ENCODE measurements at regions not wholly inside any gene's neighbourhood (a gene's known extent, or its start where the extent isn't known, plus 50 kb on each side); places are given as distances from the start of the nearest gene placed in this dataset.
A peak's percentile ranks its signal among the peaks of the same experiment; 100 is the strongest.
"Not testable (repeated sequence)": the region's sequence is repeated elsewhere in the genome, so short reads cannot be mapped to it uniquely, and the experiment has no call there.

DNA sequence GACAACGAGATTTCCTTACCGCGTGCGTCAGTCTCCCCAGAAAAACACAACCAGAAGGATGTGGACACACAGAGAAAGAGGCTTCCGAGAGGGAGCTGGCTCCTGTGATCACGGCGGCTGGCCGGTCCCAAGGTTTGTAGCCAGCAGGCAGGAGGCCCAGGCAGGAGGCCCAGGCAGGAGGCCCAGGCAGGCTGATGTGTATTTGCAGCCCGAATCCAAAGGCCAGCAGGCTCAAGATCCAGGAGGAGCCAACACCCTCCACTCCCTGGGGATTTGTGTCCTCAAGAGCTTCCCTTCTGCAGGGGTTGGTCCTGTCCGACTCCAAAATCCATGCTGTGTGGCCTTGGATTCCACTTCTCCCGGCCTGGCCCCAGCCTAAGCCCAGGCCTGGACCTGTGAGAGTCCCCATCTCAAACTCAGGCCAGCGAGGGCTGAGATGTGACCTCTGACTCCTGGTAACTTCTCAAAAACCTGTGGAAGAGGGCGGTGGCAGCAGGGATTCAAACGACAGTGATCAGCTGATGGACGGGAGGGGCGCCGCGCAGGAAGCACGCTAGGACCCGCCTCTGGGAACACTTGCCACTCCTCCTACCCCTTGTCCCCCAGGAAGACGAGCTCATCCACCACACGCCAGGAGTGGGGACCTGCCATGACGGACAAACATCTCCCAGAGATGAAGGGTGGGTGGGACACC is 75.0 kb upstream of the PPP1R26 start:
- DNase-seq (ENCODE audit: low spot score): no peak

DNA sequence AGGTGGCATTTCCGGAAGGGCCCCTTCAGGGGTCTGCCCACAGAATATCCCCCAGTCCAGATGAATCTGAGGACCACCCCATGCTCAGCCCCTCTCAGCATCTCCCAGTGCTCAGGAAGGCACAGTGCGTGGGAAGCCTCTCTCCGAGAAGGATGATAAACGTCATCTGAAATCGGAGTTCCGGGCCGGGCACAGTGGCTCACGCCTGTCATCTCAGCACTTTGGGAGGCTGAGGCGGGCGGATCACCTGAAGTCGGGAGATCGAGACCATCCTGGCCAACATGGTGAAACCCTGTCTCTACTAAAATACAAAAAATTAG is 74.5 kb upstream of the PPP1R26 start:
- DNase-seq (ENCODE audit: low spot score): not testable (repeated sequence)

DNA sequence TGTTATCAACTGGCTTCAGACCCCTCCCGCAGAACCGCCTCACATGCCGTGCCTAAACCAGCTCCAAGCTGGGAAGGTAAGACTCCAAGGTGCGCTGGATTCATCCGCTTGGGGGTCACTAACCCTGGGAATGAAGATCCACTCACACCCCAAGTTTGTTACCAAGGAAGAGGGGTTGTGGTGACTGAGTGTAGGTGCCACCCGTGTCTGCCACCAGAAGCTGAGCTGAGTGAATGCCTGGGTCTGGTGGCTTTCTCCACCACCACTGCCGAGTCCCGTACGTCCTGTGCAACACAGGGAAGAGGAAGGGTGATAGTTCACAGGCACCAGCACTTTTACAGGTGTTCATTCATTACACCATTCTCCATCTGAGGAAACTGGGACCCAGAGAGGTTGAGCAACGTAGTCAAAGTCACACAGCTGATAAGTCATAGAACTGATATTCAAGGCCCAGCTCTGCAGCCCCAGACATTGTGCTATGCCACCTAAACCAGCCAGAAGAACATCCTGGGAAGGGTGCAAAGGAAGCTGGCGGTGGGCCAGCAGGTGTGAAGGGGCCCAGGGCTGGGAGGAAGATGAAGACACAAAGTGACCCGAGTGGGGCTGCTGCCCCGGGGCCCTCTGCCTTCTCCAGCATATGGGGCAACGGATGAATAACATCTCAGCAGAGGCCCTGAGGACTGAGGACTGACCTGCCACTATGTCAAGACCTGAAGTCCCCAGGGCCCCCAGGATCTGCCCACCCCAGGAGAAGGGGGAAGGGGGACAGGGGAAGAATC is 70.9 kb upstream of the PPP1R26 start:
- DNase-seq (ENCODE audit: low spot score): no peak

DNA sequence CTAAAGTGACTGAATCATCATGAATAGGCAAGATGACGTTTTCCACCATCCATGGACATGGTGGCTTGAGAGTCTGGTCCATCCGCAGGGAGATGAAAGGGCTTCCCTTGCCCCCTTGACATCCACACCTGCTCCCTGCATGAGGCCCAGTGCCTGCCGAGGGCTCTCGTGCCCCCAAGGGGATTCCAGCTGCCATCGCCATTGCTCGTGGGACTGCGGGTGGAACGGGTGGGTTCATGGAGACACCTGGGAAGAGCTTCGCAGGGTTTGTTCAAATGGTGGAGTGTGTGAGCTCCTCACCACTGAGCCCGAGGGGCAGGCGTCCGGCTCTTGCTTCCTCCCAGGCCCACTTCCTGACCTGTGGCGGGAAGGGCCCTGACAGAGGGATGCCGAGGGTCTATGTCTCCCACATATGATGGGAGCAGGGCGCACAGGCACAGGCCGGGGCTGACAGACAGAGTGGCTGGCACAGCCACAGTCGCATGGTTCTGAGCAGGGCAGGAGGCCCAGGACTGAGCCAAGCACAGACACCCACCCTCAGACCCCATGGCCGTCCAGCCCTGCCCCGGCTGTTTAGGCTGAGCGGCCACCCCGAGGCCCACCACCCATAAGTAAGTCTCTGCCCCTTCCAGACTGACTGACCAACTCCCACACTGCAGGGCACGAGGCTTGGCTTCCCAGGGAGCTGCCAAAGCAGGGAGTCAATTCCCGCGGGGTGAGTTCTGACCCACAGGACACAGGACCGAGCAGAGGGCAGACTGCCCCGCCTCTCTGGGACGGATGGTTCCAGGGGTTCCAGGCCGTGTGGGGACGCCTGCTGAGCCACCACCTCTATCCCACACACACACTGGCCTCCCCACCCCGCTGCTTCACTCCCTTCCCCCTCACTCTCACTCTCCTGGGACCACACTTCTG is 70.0 kb upstream of the PPP1R26 start:
- DNase-seq (ENCODE audit: low spot score): no peak

DNA sequence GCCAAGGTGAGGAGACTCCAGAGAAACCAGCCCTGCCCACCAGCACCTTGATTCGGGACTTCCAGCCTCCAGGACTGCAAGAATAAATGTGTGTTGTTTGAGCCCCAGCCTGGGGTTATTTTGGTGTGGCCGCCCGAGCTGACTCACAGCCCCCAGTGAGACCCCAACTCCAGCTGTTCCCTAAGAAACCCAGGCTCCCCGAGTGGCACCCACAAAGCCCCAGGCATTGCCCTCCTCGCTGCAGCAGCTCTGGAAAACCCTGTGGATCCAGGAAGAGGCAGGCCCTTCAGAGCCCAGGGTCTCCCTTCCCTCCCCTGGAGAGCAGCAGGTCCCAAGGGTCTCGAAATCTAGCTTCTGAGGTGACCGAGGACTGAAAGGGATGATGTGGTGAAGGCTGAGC is 69.2 kb upstream of the PPP1R26 start:
- DNase-seq (ENCODE audit: low spot score): no peak

DNA sequence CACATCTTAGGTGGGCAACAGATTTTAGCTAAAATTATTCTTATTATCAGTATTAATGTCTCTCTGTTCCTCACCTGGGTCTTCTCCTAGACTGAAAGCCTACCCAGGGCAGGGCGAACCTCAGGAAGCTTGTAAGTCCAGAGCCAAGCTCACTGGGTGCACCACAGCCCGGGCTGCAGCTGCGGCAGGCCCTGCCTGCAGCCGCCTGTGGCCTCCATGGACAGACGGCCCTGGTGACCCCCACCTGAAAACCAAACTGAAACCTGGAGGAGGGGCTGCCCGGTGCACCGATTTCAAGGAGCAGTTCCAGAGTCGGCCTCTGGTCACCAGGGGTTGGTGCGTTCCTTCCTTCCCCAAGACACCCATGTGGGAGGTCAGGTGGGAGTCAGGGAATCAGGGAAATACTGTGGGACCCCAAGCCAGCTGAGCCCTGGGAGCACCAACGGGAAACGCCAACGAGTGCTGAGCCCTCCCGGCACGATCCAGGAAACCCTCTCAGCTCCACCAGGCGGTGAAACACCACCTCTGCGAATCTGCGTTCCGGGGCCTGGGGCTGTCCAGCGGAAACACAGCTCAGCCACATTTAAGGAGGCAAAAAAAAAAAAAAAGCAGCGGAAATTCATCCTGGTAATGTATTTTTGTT is 68.6 kb upstream of the PPP1R26 start:
- DNase-seq (ENCODE audit: low spot score): peak; percentile 40

DNA sequence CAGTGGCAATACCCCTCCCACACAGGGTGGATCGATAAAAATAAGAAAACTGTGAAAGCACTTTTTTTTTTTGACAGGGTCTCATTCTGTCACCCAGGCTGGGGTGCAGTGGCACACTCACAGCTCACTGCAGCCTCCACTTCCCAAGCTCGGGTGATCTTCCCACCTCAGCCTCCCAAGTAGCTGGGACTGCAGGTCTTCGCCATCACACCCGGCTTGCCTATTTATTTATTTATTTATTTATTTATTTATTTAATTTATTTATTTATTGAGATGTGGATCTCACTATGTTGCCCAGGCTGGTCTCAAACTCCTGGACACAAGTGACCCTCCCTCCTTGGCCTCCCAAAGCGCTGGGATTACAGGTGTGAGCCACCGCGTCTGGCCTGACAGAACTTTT is 68.0 kb upstream of the PPP1R26 start:
- not testable (repeated sequence) for DNase-seq (ENCODE audit: low spot score)

DNA sequence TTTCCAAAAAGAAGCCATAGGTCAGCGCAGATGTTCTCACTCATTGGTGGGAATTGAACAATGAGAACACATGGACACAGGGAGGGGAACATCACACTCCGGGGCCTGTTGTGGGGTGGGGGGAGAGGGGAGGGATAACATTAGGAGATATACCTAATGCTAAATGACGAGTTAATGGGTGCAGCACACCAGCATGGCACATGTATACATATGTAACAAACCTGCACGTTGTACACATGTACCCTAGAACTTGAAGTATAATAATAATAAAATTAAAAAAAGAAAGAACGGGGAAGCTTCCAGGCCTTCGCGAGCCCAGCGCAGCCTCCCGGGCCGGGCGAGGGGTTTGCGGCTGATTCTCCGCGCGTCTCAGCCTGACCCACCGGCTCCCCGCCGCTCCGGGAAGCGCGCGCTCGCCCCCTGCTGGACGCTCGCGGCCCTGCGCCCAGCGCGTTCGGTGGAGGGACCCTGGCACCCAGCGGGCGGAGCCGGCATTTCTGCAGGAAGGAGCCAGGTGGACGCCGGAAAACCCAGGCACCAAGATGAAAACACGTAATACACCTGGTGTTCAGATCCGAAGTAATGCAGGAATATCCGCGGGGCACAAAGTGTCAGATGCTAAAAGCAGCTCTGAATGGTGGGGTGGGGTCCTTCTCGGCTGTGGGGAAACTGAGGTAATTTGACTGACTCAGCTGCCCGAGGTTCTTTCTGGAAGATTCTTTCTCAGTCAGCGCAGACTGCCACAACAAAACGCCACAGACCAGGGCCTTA is 67.1 kb upstream of the PPP1R26 start:
- peak; percentile 90 for DNase-seq (ENCODE audit: low spot score)

DNA sequence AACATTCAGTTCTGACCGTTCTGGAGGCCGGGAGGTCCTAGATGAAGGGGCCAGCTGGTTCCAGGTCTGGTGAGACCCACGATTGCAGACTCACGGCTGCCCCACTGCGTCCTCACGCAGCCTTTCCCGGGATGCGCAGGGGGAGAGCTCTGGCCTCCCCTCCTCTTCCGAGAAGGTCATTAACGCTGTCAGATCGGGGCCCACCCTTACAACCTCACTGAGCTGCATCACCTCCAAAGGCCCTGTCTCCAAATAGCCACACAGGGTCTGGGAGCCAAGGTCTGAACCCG is 66.6 kb upstream of the PPP1R26 start:
- DNase-seq (ENCODE audit: low spot score): no peak

DNA sequence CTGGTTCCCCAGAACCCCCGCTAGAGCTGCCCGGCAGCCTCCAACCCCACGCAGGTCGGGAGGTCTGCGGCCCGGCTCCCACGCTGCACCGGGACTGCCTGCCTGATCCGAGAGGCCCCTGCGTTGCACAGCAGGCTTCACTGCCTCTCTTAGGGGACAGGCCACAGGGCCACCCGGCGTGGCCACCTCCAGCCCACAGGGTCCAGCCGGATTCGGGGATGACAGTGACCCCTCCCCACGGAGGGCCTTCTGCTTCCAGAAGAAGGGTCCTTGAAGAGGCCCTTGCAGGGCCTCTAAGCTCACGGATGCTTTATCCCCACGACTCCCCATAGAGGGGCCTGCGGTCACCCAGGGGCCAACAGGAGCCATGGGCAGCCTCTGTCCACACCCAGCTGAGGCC is 66.1 kb upstream of the PPP1R26 start:
- DNase-seq (ENCODE audit: low spot score): no peak

DNA sequence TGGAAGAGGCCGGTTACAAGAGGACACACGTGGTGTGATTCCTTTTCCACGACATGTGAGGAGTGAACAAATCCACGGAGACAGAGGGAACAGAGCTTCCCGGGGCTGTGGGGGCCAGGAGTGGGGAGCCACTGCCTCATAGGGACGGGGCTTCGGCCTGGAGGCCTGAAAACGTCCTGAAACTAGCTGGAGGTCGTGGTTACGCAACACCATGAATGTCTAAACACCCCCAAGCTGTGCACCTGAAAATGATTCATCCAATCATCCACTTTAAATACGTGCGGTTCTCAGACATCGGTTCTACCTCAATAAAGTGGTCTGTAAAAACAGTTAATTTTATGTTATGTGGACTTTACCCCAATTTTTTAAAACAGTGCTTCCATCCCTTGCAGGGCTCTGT is 65.3 kb upstream of the PPP1R26 start:
- no peak for DNase-seq (ENCODE audit: low spot score)

DNA sequence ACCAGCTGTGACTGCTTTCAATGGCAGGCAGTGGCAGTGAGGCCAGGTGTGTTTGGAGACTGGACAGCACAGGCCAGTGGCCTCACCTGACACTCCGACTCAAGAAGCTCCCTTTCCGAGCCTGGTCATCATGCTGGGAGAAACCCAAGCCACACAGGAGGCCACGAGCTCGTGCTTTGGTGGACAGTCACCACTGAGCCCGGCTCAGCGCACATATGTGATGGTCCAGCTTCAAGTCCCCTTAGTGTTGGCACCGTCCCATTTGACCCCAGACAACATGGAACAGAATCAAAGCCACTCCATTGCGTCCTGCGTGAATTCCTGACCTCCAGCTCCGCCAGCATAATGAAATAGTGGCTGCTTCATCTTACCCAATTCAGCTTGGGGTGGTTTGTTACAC is 64.0 kb upstream of the PPP1R26 start:
- DNase-seq (ENCODE audit: low spot score): no peak

DNA sequence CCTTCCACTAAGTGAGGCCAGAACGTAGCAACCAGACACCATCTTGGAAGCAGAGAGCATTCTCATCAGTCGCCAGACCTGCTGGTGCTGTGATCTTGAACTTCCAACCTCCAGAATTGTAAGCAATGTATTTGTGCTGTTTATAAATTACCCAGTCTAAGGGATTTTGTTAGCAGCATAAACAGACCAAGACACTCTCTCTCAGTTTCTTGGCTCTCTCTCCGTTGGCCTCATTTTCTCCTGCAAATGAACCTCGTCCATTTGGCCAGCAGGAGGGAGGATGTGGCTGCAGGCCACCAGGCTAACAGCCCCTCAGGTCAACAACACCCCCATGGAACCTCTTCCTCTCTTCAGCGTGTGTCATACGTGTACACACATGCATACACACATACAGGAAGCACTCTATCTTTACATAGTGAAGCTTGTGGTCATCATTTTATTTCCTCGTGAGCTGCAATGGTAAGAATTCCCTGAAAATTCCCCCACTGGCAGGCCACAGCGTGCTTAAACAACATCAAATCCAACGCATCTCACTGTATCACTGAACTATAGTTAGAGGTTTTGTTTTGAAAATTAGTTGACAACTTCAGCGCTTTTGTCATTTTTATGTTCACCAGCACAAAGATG is 62.8 kb upstream of the PPP1R26 start:
- no peak for DNase-seq (ENCODE audit: low spot score)

DNA sequence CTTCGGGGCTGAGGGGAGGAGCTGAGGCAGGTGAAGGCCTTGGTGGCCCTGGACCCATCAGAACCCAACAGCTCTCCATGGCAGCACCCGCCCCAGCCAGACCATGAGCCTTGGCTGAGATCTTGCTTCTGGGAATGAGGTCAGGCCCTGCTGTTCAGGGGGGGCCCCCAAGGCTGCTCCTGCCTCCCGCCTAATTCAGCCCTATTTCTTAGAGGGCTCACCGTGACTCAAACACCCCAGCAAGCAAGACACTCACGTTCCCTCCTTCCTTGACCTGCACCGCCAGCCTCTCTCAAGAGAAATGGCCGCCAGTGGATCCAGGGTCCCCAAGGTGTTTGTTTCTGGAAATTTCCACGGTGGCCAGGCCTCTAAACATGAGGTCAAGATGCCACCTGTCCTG is 61.4 kb upstream of the PPP1R26 start:
- no peak for DNase-seq (ENCODE audit: low spot score)

DNA sequence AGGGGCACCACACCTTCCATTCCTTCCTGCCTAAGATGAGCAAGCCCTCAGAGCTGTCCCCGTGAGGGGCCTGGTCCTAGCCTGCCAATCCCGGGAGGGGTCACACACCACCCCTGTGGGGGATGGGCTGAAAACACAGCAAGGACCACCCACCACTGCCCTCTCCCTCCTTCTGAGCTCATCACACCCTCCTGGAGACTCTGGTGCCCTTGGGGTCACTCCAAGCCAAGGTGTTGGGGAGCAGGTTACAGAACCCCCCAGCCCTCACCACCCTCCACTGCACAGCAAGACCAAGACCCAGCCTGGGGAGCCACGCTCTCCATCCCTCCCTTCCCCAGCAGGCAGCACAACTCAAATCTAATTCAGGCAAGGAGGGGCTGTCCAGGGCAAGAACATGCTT is 60.5 kb upstream of the PPP1R26 start:
- DNase-seq (ENCODE audit: low spot score): no peak

DNA sequence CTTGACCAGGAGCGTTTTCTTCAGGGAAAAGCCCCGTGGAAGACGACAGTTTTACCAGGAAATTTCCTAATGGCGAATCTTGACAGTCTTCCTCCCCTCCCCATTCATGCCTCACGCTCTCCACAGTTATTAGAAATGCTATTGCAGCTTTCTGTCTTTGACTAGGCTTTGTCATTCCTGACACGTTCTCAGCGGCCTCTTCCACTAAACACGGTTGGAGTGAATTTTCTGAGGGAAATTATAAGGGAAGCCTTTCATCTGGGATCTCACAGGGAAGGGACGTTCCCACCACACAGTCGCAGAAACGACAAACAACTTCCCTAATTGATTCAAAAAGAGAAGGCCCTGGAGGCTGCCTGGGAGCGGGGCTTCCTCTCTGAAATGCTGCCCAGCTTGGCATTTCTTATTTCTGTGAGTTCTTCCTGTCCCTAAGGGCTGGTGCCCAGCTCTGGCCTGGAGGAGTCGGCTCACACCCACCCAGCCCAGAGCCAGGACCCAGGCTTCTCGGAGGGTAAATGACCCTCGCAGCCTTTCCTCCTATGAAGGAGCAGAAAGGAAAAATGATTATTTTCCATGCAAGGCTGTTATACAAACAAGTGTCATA is 57.1 kb upstream of the PPP1R26 start:
- no peak for DNase-seq (ENCODE audit: low spot score)

DNA sequence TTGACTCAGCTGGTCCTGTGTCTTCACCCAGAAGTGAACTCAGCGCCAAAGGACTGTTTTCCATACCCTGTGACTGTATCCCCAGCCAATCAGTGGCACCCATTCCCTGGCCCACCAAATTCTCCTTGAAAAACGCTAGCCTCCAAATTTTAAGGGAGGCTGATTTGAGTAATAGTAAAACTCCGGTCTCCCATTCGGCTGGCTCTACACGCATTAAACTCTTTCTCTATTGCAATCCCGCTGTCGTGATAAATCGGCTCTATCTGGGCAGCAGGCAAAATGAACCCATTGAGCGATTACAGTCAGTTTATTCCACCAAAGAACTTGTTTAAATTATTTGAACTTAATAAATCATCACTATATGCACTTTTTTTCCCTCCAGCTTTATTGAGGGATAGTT is 55.9 kb upstream of the PPP1R26 start:
- DNase-seq (ENCODE audit: low spot score): no peak

Data from HuH-7 (cell line).